ENCODE measurements at regions not wholly inside any gene's neighbourhood (a gene's known extent, or its start where the extent isn't known, plus 50 kb on each side); places are given as distances from the start of the nearest gene placed in this dataset.

- DNase-seq = no peak
These were observed 86.5 kb upstream of the TMEM72 start for GRCh38 chr10:44824607-44825006.

- no peak for DNase-seq
These were observed 83.6 kb upstream of the TMEM72 start for GRCh38 chr10:44827431-44828006.

GRCh38 chr10:44828508-44829142 is 82.5 kb upstream of the TMEM72 start:
- no peak for DNase-seq

- DNase-seq = no peak
These were observed 81.7 kb upstream of the TMEM72 start for GRCh38 chr10:44829426-44829825.

GRCh38 chr10:44830022-44830421 is 81.1 kb upstream of the TMEM72 start:
- no peak for DNase-seq

GRCh38 chr10:44831581-44831980 is 79.6 kb upstream of the TMEM72 start:
- no peak for DNase-seq

GRCh38 chr10:44832595-44833390 is 78.3 kb upstream of the TMEM72 start:
- DNase-seq = no peak

- DNase-seq = no peak
These were observed 77.0 kb upstream of the TMEM72 start for GRCh38 chr10:44834131-44834530.

- no peak for DNase-seq
These were observed 75.8 kb upstream of the TMEM72 start for GRCh38 chr10:44835300-44835699.

- no peak for DNase-seq
These were observed 67.7 kb upstream of the TMEM72 start for GRCh38 chr10:44843484-44843883.

- DNase-seq = no peak
These were observed 65.6 kb upstream of the TMEM72 start for GRCh38 chr10:44845361-44846175.

- DNase-seq = no peak
These were observed 64.0 kb upstream of the TMEM72 start for GRCh38 chr10:44847110-44847509.

GRCh38 chr10:44848211-44848610 is 62.9 kb upstream of the TMEM72 start:
- DNase-seq = no peak

- no peak for DNase-seq
These were observed 61.2 kb upstream of the TMEM72 start for GRCh38 chr10:44849936-44850335.

GRCh38 chr10:44850356-44850934 is 60.7 kb upstream of the TMEM72 start:
- DNase-seq = no peak

- DNase-seq = no peak
These were observed 59.7 kb upstream of the TMEM72 start for GRCh38 chr10:44851413-44851812.

- DNase-seq = no peak
These were observed 59.3 kb upstream of the TMEM72 start for GRCh38 chr10:44851881-44852280.

- DNase-seq = no peak
These were observed 57.9 kb upstream of the TMEM72 start for GRCh38 chr10:44853148-44853734.

GRCh38 chr10:44853796-44854195 is 57.3 kb upstream of the TMEM72 start:
- no peak for DNase-seq

GRCh38 chr10:44854693-44855350 is 56.3 kb upstream of the TMEM72 start:
- DNase-seq = no peak

GRCh38 chr10:44856696-44857095 is 54.4 kb upstream of the TMEM72 start:
- DNase-seq = no peak

Data from T-helper 9 cell (primary cell).